Ecto neural progenitor cell (in vitro differentiated cells): ENCODE measurements at regions not wholly inside any gene's neighbourhood (a gene's known extent, or its start where the extent isn't known, plus 50 kb on each side); places are given as distances from the start of the nearest gene placed in this dataset.
"Not testable (repeated sequence)": the region's sequence is repeated elsewhere in the genome, so short reads cannot be mapped to it uniquely, and the experiment has no call there.

ENCODE experiments used
- DNase-seq: peaks from one replicate; pipeline ENCODE4 v3.0.0-alpha.2; 2018; ENCODE audit warnings: low spot score

DNA sequence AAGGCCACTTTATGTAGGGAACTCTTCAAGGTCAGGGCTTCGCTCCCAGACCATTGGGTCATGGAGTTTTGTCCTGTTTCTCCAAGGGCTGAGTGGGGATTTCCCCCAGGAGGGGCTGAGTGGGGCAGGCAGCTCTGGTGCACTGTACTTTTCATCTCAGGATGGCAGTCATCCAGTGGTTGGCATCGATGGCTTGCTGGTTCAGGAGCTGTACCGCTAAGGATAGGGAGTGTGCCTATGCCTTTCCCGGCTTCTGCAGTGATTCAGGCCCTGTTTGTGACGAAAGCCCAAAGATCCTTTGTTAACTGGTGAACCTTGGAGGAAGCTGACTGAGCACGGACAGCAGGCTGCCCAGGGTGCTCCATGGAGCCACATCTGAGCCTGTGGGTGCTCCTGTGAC is 100.1 kb upstream of the GADD45A start:
- no peak for DNase-seq

DNA sequence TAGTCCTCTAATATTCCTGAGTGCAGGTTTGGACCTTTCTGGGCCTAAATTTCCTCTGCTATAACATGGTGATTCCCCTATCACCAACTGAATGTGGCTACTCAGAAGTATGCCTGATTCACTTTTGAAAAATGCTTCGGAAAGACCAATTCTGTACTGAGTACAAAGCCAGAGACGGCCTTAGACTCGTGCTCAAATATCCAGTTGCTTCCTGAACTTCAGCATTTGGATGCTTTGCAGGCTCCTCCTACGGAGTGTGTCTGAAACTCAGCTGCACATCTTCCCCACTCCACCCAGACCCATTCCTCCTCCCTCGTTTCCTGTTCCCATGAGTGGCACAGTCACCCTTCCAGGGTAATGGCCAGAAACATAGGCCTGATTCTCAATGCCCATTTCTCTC is 98.4 kb upstream of the GADD45A start:
- no peak for DNase-seq

DNA sequence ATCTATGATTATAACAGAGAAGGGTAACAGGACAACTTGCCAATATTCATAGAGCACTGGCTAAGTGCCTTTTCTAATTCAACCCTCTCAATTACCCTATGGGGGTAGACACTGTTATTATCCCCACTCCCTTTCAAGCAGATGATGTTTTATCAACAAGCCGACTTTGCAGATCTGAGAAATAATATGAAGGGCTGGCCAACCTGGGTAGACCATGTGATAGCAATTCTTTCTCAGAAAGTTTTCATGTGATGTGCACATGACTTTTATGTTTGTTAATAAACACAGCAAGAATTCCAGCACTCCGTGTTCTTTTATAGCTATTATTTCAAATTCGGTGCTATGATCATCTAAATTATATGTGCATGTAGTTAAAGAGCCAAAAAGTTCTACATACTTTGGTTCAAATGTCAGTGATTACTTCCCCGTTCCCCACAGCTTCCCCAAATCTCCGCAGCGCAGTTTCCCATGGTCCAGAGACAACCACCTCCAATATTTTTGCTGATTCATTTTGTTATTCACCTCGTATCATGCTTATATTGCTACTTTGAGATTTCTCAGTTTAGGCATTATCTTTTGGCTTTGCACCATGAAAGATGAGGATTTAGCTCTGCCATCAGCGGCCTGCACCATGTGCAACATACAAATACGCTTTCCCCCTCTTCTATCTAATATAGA is 96.7 kb upstream of the GADD45A start:
- DNase-seq: no peak

DNA sequence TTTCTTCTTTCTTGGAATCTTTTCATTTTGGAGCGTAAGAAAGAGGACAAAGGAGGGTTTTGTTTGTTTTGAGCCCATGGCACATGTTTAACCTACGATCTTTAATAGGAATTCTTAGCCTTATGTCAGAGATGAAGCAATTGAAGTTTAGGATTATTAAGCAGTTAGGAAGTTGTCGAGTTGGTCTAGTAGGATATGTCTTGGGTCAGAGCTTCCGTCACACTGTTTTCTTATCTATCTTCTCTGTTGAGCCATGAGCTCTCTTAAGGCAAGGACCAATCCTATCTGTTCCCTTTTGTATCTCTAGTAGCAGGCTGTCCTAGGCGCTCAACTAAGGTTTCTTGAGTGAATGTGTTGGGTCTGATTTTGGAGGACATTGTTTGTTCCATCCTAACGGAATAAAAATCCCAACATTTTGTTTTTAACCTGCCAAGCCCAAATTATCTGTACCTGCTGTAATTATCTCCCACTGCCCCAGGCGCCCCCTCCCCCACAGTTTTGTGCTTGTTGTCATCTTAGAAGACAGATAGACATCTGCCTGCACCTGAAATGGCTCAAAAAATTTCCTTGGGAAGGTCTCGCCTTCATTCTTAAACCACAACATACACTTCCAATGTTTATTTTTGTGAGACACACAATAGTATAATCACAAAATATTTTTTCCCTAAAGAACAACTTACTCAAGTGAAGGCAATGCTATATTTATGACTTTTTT is 95.3 kb upstream of the GADD45A start:
- DNase-seq: no peak

DNA sequence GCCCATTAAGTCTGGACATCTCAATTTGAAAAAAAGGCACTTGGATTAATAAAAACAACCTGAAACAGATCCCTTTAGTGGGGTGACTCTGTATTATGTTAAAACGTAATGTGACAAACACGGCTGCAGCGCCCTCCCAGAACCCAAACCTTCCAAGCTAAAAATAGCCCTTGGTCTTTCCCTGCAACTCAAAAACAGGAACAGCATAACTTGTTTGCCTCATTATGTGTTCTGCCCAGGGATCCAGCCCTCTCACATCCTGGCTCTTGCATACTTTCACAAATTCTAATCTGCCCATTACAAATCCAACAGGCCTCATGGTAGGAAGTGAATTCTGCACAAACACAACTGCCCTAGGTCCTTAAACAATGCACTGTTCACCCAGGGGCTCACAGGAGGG is 94.7 kb upstream of the GADD45A start:
- DNase-seq: no peak

DNA sequence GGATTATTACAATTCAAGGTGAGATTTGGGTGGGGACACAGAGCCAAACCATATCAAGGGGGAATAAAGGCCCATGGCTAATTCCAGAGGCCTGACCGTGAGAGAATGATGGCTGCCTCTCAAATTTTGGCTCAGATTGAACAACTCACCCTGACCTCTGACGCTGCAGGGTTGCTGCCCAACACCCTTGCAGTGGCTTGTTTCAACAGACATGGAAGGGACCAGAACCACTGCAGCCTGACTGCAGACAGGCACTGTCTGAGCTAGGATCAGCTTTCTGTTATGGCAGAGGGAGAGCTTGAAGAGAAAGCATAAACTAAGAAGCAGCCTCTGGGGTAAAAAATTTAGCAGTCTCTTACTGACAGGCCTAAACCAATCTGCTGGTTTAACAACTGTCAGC is 90.2 kb upstream of the GADD45A start:
- DNase-seq: no peak

DNA sequence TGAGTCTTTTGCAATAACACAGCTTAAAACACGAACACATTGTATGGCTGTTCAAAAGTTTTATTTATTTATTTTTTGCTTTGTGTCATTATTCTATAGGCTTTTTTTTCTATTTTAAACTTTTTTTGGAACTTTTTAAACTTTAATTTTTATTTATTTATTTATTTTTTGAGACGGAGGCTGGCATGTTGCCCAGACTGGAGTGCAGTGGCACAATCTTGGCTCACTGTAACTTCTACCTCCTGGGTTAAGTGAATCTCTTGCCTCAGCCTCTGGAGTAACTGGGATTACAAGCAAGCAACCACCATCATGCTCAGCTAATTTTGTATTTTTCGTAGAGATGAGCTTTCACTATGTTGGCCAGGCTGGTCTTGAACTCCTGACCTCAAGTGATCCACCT is 88.3 kb upstream of the GADD45A start:
- no peak for DNase-seq

DNA sequence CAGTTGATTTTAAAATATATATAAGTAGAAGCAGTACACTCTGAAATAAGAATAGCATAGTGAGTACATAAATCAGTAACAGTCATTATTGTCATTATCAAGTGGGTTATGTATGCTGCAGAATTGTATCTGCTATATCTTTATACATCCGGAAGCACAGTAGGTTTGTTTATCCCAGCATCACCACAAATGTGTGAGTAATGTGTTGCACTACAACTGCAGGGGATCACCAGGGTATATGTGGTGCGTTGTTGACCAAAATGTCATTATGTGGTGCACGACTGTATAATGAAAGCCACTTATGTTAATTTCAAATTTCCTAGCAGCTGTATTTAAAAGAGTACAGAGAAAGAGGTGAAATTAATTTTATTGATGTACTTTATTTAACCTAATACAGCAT is 87.7 kb upstream of the GADD45A start:
- DNase-seq: no peak

DNA sequence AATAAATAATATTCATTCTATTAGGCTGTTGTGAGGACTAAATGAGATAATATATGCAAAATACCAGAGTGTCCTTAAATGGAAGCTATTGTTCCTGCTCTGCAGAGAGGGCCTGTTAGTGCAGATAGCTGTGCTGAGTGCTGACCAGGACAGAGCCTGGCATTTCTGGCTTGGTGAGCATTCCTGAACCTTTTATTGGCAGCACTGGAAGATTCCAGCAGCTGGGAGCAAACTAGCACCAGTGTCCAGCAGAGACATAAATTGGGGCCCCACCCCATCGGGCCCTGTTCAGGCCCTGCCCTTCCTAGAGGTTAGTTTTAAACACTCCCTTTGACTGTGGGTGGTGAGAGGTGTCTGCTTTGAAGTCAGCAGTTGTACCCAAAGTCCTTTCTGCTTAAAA is 85.9 kb upstream of the GADD45A start:
- no peak for DNase-seq

DNA sequence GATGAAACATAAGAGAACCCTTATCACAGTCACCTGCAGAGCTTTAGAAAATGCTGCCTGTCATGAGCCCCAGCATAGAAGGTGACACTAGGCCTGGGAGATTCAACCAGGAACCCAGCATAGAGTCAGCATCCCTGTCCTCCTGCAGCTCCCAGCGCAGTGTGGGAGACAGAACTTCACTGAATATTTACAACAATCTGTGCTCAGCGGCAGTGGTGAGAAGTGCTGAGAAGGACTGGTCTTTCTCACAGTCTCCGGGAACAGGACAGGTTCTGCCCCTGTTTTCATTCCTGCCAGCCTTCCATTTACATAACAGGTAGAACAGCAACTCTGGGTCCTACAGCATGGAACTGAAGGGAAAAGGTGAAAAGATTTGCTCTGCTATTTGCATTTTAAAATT is 83.5 kb upstream of the GADD45A start:
- DNase-seq: no peak

DNA sequence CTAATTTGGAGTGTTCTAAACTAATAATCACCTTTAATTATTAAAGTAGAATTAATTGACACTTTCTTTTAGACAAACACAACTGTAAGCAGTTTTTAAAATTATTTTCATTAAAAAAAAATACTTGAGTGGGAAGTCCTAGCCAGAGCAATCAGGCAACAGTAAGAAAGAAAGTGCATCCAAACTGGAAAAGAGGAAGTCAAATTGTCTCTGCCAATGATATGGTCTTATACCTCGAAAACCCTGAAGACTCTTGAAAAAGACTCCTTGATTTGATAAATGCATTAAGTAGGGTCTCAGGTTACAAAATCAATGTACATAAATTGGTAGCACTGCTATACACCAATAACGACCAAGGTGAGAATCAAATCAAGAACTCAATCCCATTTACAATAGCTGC is 83.0 kb upstream of the GADD45A start:
- DNase-seq: no peak

DNA sequence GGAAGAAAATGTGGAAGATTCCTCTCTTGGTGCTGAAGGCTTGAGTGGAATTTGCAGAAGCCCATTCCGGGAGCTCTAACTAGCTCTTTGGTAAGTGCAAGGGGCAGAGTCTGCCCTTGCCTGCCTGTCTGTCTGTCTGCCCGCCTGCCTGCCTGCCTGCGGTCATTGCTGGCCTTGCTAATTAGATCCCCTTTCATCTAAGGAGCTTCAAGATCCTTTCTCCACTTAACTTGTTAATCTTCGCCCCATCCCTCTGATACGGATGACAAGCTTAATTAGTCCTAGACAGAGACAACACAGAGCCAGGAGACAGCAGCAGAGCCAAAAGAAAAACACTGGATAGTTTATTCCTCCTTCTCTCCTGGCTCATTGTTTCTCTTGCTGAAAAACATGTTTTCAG is 80.2 kb upstream of the GADD45A start:
- no peak for DNase-seq

DNA sequence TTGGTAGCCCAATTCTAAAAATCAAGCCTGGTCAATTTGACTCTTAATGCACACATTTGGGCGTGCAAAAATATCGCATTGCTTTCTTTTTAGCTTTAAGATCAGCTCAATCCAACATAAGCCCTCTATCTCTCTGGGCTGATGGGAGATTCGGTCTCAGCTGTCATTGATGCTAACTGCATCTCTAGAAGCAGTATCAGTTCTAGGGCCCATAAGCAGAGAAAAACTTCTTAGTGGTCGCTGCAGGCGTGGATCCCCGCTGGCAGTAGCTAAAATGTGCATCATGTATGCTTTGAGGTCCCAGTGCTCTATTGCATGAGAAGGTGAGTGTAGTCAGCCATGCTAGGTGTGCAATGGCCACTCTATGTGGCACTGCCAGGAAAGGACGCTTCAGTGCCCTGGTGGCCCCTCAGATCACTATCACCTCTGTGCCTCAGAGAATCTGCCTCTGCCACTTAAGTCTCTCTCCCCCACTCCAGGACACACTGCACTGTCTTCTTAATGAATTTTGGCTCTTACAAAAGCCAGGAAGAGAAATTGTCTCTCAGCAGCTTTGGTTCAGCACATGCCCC is 79.7 kb upstream of the GADD45A start:
- DNase-seq: no peak

DNA sequence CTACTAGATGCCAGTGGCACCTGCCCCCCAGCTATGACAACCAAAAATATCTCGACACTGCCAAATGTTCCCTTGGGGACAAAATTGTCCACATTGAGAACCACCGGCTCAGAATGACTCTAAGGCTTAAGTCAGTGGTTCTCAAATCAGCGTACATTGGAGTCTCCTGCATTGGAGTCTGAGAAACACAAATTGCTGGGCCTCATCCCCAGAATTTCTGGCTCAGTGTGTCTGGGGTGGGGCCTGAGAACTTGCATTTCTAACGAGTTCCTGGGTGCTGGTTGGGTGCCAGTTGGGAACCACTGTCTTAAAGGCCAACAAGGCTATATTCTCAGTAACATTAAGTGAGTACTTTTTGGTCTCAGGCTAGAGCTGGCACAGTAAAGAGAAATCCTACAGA is 77.7 kb upstream of the GADD45A start:
- DNase-seq: no peak

DNA sequence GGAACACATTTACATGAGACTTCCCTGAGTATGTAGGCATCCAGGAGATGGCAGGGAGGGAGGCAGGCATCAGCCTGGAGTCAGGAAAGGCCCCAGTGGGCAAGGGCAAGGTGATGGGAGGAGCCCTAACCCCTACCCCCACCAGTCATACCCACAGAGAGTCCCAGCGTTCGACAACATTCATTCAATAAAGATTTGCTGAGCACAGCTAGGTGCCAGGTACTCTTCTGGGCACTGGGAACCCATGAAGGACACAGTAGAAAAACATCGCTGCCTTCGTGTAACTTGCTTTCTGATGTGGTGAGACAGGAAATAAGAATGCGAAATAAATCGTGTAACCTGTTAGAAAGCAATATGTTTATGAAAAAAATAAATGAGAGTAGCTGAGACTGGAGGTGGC is 77.3 kb upstream of the GADD45A start:
- no peak for DNase-seq

DNA sequence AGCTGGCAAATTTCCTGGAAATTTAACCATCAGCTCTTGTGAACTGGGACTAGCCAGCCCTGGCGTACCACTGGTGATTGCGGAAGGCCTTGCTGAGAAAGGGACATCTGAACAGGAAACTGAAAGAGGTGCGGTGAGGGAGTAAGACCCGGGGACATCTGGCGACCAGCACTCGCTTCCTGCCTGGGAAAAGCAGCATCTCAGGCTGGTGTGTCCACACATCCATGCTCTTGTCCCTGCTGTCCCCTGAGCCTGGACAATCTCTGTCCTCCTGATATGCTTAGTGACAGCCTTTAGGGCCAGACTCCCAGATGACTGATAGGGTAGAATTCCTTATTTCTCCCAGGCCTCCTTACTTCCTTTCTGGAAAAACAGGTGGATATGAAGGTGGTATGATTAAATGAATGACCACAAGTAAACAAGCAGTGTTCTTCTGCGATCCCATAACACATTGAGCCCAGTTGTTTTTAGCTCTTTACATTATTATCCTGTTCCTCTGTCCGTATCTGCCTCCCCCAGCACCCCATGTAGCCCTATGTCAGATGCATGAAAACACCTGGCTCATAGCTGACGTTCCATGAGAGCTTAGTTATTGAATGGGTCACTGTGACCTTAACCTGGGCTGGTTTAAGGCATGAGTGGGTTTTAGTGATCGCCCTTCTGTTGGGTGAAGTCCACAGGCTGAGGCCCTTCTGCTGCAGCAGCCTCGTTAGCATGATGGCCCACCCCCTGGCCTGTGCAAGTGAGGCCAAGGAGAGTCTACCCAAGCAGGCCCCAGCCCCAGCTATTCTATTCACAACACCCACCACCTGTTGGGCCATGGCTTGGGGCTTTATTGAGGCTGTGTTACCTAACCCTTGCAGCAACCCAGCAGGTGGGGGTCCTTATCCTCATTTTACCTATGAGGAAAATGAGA is 76.1 kb upstream of the GADD45A start:
- no peak for DNase-seq

DNA sequence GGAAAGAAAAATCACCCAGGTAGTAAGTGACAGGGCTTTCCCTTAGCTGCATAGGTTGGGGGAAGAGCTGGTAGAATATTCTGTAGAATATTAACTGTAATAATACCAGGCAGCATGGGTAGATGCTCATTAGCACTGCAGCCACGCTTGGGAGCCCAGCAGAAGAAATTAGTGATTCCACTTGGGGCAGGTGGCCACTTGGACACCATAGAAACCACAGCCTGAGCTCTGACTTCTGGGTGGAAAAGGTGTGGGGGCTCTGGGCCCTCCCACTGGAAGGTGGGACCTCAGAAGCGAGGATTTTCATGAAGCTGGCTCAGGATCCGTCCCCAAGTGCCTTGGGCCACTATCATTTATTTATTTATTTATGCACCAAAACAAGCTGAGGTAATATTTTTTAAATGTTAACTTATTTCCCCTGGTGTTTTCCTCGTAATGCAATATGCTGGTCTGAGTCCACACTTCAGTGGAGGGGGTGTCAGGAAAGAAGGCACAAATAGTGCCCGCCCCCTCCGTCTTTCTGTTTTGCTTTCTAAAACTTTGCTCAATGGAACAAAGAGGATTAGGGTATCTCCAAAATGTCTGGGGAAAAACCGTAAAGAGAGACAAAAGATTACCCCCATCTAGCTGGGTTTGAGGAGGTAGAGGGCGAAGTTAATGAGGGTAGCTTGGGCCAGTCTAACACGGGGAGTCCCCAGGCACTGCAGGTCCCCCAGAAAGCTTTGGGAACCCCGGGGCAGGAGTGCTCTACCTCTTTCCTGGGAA is 75.2 kb upstream of the GADD45A start:
- DNase-seq: no peak

DNA sequence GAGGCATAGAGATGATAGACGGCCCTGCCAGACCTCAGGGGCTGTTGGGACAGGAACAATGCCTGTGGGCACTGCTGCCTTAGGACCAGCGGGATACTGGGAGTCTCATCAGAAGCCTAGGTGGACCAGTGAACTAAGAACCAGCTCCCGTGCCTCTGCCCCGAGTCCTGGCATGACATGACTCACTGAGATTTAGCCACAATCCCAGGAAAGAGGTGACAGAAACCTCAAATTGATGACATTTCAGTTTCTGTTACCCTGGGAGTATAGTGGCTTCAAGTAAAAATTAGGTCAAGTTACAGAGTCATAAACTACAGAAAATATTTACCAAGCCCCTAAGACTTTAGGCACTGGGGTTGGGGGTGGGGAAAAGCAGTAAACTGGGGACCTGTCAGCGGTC is 74.6 kb upstream of the GADD45A start:
- no peak for DNase-seq

DNA sequence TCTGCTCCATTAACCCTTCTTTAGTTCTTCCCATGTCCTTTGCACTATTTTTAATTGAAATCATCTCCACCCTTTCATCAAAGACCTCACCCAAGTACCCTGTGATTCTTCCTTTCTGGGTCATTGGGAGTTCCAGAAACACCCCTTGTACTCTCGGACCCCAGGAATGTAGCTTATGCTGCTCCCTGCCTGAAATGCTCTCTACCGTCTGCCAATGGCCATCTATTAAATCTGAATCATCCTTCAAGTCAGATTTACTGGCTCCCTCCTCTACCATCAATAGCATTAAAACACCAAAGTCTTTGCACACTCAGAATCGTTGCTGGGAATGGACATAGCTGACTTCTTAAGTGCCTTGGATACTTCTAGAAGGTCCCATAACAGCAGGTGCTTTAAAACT is 73.2 kb upstream of the GADD45A start:
- no peak for DNase-seq

DNA sequence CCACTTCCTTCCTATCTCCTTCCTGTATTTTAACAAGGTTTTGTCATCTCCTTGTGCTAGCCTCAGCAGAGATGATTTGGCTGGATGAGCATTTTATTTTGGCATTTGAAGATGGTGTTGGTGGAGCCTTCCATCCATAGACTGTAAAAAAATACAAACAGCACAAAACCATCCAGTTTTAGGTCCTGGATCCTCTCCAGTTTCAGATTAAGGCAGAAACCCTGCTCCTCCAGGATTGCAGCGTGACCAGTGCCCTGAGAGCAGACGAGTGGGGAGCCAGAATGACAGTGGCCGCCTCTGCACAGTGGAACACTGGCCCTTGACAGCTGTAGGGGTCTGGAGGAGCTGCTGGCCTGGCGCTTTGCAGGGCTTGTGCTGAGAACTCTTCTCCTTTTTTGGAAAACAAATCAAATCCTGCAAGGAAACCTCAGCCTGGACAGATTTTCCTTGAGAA is 72.2 kb upstream of the GADD45A start:
- no peak for DNase-seq

DNA sequence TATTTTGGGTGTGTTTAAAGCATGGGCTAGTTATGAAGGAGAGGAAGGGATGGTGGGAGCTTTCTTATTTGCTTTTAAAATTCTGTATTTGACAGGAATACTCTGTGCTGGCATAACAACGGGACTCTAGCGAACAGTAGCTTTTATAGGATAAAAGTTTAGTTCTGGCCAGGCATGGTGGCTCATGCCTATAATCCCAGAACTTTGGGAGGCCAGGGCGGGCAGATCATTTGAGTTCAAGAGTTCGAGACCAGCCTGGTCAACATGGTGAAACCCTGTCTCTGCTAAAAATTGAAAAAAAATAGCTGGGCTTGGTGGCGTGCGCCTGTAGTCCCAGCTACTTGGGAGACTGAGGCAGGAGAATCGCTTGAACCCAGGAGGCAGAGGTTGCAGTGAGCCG is 71.5 kb upstream of the GADD45A start:
- DNase-seq: not testable (repeated sequence)

DNA sequence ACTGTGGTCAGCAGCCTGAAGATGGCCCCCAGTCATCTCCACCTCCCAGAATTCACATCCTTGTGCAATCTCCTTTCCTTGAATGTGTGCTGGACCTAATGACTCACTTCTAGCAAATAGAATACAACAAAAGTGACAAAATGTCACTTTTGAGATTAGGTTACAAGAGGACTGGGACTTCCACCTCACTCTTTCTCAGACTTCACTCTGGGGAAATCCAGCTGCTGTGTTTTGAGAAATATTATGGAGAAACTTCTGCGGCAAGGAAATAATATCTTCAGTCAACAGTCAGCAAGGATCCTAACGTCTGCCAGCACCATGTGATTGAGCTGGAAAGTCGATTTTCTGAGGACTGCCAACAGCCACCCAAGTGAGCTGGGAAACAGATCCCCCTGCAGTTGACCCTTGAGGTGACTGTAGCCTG is 70.5 kb upstream of the GADD45A start:
- no peak for DNase-seq
